MM.1S (cell line): ENCODE measurements at regions not wholly inside any gene's neighbourhood (a gene's known extent, or its start where the extent isn't known, plus 50 kb on each side); places are given as distances from the start of the nearest gene placed in this dataset.

Source experiments
- CTCF ChIP-seq: fragments of 300-600 bp; sonication (generic); IDR thresholded peaks from 2 replicates; pipeline ENCODE4 v1.5.1; 2016; ENCODE audit warnings: antibody characterized with exemption, low read length, mixed read lengths
- EZH2phosphoT487 ChIP-seq: fragments of 300-600 bp; sonication (generic); IDR thresholded peaks from 2 replicates; pipeline ENCODE4 v1.6.1; 2018; ENCODE audit warnings: antibody characterized with exemption, low read length

GRCh38 chr4:29423836-29424721 is 1296.1 kb upstream of the PCDH7 start:
- TF ChIP-seq CTCF = no peak
- no peak for TF ChIP-seq EZH2phosphoT487
